ENCODE measurements at regions not wholly inside any gene's neighbourhood (a gene's known extent, or its start where the extent isn't known, plus 50 kb on each side); places are given as distances from the start of the nearest gene placed in this dataset.

DNA sequence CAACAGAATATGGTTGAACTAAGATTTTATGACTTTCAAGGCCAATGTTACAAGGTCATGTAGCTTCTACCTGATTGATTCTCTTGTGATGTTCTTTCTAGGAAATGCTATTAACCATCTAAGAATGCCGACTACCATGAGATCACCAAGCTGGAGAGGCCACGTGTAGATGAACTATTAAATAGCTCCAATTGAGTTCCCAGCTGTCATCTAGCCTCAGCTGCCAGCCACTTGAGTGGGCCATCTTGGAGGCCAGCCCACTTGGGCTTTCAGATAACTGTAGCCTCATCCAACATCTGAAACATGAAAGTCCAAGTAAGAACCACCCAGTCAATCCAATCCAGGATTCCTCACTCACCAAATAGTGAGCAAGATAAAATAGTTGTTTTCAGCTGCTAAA lies 376.9 kb upstream of the TMEFF2 start:
- no peak overlapping the region for H3K4me3 ChIP-seq (ENCODE audit: control extremely low read depth in 1 of 5, extremely low read depth in 1 of 5, insufficient read depth in 1 of 5, low read depth in 2 of 5, low read length in 4 of 5)
- intact Hi-C loops (cut with micrococcal nuclease), result no loop called here
- POLR2A ChIA-PET, result no interaction called here
- no peak overlapping the region for H3K4me2 ChIP-seq (replicated peaks; ENCODE audit: low read depth, low read length, poor library complexity, severe bottlenecking)
- H3K9me3 ChIP-seq (ENCODE audit: control extremely low read depth in 1 of 3, control insufficient read depth in 2 of 3, insufficient read depth in 1 of 3, low read length in 2 of 3), result no peaks in the 10 kb centered on the region
- CTCF ChIA-PET, result no interaction called here
- no peaks in the 10 kb centered on the region for H3K4me1 ChIP-seq (ENCODE audit: control insufficient read depth in 2 of 2, insufficient read depth in 2 of 2, low read length in 2 of 2)
- no peaks in the 10 kb centered on the region for H3K27me3 ChIP-seq (replicated peaks in 1 of 4; ENCODE audit: control extremely low read depth in 1 of 4, control insufficient read depth in 3 of 4, insufficient read depth in 4 of 4, low read length in 3 of 4)
- no peak for TF ChIP-seq EZH2 (IDR thresholded peaks at IDR 0.05; ENCODE audit: borderline replicate concordance, insufficient read depth, low read depth, low read length, poor library complexity, severe bottlenecking)
- TF ChIP-seq, protein P1, sequence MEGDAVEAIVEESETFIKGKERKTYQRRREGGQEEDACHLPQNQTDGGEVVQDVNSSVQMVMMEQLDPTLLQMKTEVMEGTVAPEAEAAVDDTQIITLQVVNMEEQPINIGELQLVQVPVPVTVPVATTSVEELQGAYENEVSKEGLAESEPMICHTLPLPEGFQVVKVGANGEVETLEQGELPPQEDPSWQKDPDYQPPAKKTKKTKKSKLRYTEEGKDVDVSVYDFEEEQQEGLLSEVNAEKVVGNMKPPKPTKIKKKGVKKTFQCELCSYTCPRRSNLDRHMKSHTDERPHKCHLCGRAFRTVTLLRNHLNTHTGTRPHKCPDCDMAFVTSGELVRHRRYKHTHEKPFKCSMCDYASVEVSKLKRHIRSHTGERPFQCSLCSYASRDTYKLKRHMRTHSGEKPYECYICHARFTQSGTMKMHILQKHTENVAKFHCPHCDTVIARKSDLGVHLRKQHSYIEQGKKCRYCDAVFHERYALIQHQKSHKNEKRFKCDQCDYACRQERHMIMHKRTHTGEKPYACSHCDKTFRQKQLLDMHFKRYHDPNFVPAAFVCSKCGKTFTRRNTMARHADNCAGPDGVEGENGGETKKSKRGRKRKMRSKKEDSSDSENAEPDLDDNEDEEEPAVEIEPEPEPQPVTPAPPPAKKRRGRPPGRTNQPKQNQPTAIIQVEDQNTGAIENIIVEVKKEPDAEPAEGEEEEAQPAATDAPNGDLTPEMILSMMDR (IDR thresholded peaks at IDR 0.05), result no peak
- no peaks in the 10 kb centered on the region for H3K36me3 ChIP-seq (replicated peaks in 1 of 2; ENCODE audit: control extremely low read depth in 1 of 2, control insufficient read depth in 1 of 2, extremely low read depth in 1 of 2, insufficient read depth in 2 of 2, low read length in 1 of 2)
- Mint-ChIP-seq H3K4me3 (no peak overlapping the region), H3K9me3 (ENCODE audit: insufficient read depth) (no peaks in the 10 kb centered on the region), H3K27me3 (no peaks in the 10 kb centered on the region), H3K27ac (no peak overlapping the region), H3K4me1 (no peaks in the 10 kb centered on the region)
- WGBS (ENCODE audit: insufficient coverage), result 78% methylated on average over 2 of the region's 2 CpGs
- no peak overlapping the region for H3K27ac ChIP-seq (ENCODE audit: low read length in 2 of 2)
- no peak for DNase-seq
- no peaks in the 10 kb centered on the region for H3K79me2 ChIP-seq (ENCODE audit: control insufficient read depth, insufficient read depth, low read length)
- no peak overlapping the region for H3K9ac ChIP-seq (ENCODE audit: low read length)
- no peak overlapping the region for H2AFZ ChIP-seq (ENCODE audit: insufficient read depth, low read depth, low read length, poor library complexity, severe bottlenecking)
- no peak for ATAC-seq (ENCODE audit: low read depth)
- H4K20me1 ChIP-seq (ENCODE audit: control insufficient read depth, insufficient read depth, low read length, poor library complexity, severe bottlenecking), result no peaks in the 10 kb centered on the region

GRCh38 chr2:192570788-192571187 lies 376.1 kb upstream of the TMEFF2 start:
- H3K4me3 Mint-ChIP-seq, result no peak overlapping the region
- intact Hi-C loops (cut with micrococcal nuclease), result no loop called here
- CTCF ChIA-PET, result no interaction called here

More at GRCh38 chr2:192570788-192571187, 376.1 kb upstream of the TMEFF2 start:
- H3K36me3 ChIP-seq (replicated peaks in 1 of 2; ENCODE audit: control extremely low read depth in 1 of 2, control insufficient read depth in 1 of 2, extremely low read depth in 1 of 2, insufficient read depth in 2 of 2, low read length in 1 of 2), result no peaks in the 10 kb centered on the region
- Mint-ChIP-seq H3K9me3 (ENCODE audit: insufficient read depth) (no peaks in the 10 kb centered on the region), H3K4me1 (no peaks in the 10 kb centered on the region), H3K27me3 (no peaks in the 10 kb centered on the region), H3K27ac (no peak overlapping the region)
- no peak overlapping the region for H3K4me3 ChIP-seq (ENCODE audit: control extremely low read depth in 1 of 5, extremely low read depth in 1 of 5, insufficient read depth in 1 of 5, low read depth in 2 of 5, low read length in 4 of 5)
- H3K4me1 ChIP-seq (ENCODE audit: control insufficient read depth in 2 of 2, insufficient read depth in 2 of 2, low read length in 2 of 2), result no peaks in the 10 kb centered on the region
- no peaks in the 10 kb centered on the region for H3K27me3 ChIP-seq (replicated peaks in 1 of 4; ENCODE audit: control extremely low read depth in 1 of 4, control insufficient read depth in 3 of 4, insufficient read depth in 4 of 4, low read length in 3 of 4)
- POLR2A ChIA-PET, result no interaction called here
- no peaks in the 10 kb centered on the region for H3K9me3 ChIP-seq (ENCODE audit: control extremely low read depth in 1 of 3, control insufficient read depth in 2 of 3, insufficient read depth in 1 of 3, low read length in 2 of 3)
- ATAC-seq (ENCODE audit: low read depth) (no peak), DNase-seq (no peak)
- WGBS (ENCODE audit: insufficient coverage), result no CpG with 5 or more reads among the region's 1 CpG
- H3K27ac ChIP-seq (ENCODE audit: low read length in 2 of 2), result no peak overlapping the region
- no peak overlapping the region for H3K4me2 ChIP-seq (replicated peaks; ENCODE audit: low read depth, low read length, poor library complexity, severe bottlenecking)
- H4K20me1 ChIP-seq (ENCODE audit: control insufficient read depth, insufficient read depth, low read length, poor library complexity, severe bottlenecking), result no peaks in the 10 kb centered on the region
- no peak overlapping the region for H2AFZ ChIP-seq (ENCODE audit: insufficient read depth, low read depth, low read length, poor library complexity, severe bottlenecking)
- no peaks in the 10 kb centered on the region for H3K79me2 ChIP-seq (ENCODE audit: control insufficient read depth, insufficient read depth, low read length)
- H3K9ac ChIP-seq (ENCODE audit: low read length), result no peak overlapping the region
- TF ChIP-seq, protein P1 (IDR thresholded peaks at IDR 0.05), result no peak
- no peak for TF ChIP-seq EZH2 (IDR thresholded peaks at IDR 0.05; ENCODE audit: borderline replicate concordance, insufficient read depth, low read depth, low read length, poor library complexity, severe bottlenecking)

All from B cell (primary cell).